AG08395 (cell line): ENCODE measurements at regions not wholly inside any gene's neighbourhood (a gene's known extent, or its start where the extent isn't known, plus 50 kb on each side); places are given as distances from the start of the nearest gene placed in this dataset.
A peak's percentile ranks its signal among the peaks of the same experiment; 100 is the strongest.

Experiments
- DNase-seq: peaks from one replicate; pipeline ENCODE4 v3.0.0; 2012; ENCODE audit warnings: mixed read lengths, low spot score

- no peak for DNase-seq
Measured at GRCh38 chr3:124092811-124093210, 100.9 kb upstream of the ROPN1 start.

GRCh38 chr3:124094496-124094895 lies 102.6 kb upstream of the ROPN1 start:
- DNase-seq, result no peak

- DNase-seq, result no peak
Measured at GRCh38 chr3:124097362-124098131, 105.6 kb upstream of the ROPN1 start.

- no peak for DNase-seq
Measured at GRCh38 chr3:124101643-124102042, 109.7 kb upstream of the ROPN1 start.

GRCh38 chr3:124107104-124107890 lies 115.4 kb upstream of the ROPN1 start:
- peak; percentile 74 for DNase-seq

GRCh38 chr3:124108446-124108845 lies 116.5 kb upstream of the ROPN1 start:
- no peak for DNase-seq

GRCh38 chr3:124113485-124113884 lies 121.6 kb upstream of the ROPN1 start:
- no peak for DNase-seq

- DNase-seq, result peak; percentile 24
Measured at GRCh38 chr3:124115279-124115678, 123.4 kb upstream of the ROPN1 start.

- peak; percentile 58 for DNase-seq
Measured at GRCh38 chr3:124115956-124116355, 124.0 kb upstream of the ROPN1 start.

- DNase-seq, result no peak
Measured at GRCh38 chr3:124116906-124117305, 125.0 kb upstream of the ROPN1 start.

- DNase-seq, result peak; percentile 80
Measured at GRCh38 chr3:124117486-124117885, 125.6 kb upstream of the ROPN1 start.

- DNase-seq, result peak; percentile 45
Measured at GRCh38 chr3:124118397-124118796, 126.5 kb upstream of the ROPN1 start.

GRCh38 chr3:124119056-124119716 lies 127.3 kb upstream of the ROPN1 start:
- DNase-seq, result peak; percentile 83

GRCh38 chr3:124121379-124122312 lies 129.7 kb upstream of the ROPN1 start:
- no peak for DNase-seq

- no peak for DNase-seq
Measured at GRCh38 chr3:124125315-124125714, 133.4 kb upstream of the ROPN1 start.

- no peak for DNase-seq
Measured at GRCh38 chr3:124126436-124127023, 134.6 kb upstream of the ROPN1 start.

- DNase-seq, result no peak
Measured at GRCh38 chr3:124131158-124131557, 139.2 kb upstream of the ROPN1 start.

- DNase-seq, result peak; percentile 52
Measured at GRCh38 chr3:124131580-124131979, 139.7 kb upstream of the ROPN1 start.

GRCh38 chr3:124132813-124133212 lies 140.9 kb upstream of the ROPN1 start:
- DNase-seq, result peak; percentile 59

GRCh38 chr3:124133366-124133940 lies 141.5 kb upstream of the ROPN1 start:
- no peak for DNase-seq

GRCh38 chr3:124137216-124137615 lies 145.3 kb upstream of the ROPN1 start:
- DNase-seq, result no peak
